GM12872 (cell line): ENCODE measurements at regions not wholly inside any gene's neighbourhood (a gene's known extent, or its start where the extent isn't known, plus 50 kb on each side); places are given as distances from the start of the nearest gene placed in this dataset.

Experiments used
- TF ChIP-seq, protein P1 (sequence below): IDR thresholded peaks from 3 replicates; pipeline ENCODE4 v1.5.1; 2011; ENCODE audit warnings: low read depth, mild to moderate bottlenecking, low read length, moderate library complexity; ENCODE audit not compliant: insufficient read depth

DNA sequence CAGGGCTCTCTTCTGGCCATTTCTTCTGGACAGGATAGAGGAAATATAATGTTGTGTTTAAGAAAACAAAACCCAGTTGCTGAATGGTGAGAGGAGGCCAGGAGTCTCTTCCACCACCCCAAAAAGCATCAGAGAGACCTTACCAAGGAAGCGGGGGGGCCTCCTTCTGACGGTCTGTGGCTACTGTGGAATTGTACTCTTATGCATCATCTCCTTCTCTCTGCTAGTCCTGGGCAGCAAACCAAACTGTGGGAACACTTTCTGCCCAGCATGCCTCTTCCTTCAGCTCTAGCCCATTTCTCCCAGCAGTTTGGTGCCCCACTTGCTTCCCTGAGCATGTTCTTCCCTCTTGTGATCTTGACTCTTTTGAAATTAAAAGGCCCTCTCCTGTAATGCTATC lies 157.7 kb downstream of the HHIPL2 start:
- TF ChIP-seq, protein P1, sequence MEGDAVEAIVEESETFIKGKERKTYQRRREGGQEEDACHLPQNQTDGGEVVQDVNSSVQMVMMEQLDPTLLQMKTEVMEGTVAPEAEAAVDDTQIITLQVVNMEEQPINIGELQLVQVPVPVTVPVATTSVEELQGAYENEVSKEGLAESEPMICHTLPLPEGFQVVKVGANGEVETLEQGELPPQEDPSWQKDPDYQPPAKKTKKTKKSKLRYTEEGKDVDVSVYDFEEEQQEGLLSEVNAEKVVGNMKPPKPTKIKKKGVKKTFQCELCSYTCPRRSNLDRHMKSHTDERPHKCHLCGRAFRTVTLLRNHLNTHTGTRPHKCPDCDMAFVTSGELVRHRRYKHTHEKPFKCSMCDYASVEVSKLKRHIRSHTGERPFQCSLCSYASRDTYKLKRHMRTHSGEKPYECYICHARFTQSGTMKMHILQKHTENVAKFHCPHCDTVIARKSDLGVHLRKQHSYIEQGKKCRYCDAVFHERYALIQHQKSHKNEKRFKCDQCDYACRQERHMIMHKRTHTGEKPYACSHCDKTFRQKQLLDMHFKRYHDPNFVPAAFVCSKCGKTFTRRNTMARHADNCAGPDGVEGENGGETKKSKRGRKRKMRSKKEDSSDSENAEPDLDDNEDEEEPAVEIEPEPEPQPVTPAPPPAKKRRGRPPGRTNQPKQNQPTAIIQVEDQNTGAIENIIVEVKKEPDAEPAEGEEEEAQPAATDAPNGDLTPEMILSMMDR = no peak

DNA sequence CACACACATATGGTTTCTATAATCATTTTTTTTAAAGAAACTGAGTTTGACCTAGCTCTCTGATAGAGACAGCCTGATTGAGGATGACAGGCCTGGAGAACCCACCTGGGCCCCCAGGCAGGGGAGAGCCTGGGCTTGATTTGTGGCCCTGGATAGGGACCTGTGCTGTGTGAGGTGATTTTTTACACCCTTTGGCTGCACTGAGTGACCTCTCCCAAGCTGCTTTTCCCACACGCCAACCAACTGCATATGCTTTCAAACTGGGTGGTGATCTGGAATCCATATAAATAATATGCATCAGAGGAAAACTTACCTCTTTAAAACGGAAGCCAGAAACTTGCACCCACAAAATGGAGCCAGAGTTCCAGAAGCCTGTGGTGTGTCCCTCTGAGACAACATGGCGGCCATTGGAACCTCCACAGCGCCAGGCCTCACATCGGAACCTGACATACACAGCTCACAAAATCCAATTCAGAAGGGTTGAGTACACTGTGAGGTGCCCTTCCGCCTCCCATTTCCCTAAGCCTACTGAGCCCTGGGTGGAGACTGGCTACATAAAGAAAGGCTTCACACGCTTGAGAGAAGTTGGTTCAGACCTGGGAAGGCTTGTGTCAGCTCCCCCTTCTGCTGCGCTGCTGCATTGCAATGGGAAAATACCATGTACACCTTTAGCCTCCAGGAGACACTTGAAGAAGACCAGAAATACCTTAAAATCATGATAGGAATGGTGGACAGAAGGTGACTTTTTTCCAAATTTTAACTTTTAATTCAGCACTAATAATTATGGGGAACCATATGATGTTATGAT lies 160.7 kb downstream of the HHIPL2 start:
- TF ChIP-seq, protein P1 = peak; percentile 35; the same call in 1 of the 3 replicates

DNA sequence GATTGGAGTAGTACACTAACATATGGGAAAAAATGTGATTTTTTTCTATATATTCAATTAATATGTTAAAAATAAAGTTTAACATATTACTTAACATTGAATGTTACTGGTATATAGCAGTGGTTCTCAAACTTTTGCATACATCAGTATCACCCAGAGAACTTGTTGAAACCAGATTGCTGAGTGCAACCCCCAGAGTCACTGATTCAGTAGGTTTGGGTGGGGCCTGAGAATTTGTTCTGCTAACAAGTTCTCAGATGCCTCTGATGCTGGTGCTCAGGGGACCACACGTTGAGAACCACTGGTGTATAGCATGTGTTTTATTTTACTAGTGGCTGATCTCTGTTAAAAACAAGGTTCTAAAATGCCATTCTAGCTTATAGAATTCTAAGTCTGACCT lies 161.9 kb downstream of the HHIPL2 start:
- TF ChIP-seq, protein P1 = no peak

DNA sequence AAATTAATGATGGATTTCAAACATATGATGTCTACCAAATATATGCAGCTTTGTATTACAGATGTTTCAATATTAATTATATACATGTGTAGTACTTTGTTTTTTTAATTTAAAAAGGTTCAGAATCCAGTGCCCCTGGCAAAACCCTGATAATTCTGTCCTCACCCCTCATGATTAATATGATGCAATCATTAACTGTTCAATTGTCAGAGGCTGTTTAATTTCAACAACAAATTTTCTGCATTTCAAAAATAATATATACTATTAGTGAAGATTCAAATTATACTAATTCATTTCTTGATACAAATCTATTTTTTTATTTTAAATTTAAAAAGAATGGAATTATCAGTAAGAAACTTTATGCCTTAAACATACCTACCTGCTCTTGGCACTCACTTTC lies 162.6 kb downstream of the HHIPL2 start:
- TF ChIP-seq, protein P1 = no peak

DNA sequence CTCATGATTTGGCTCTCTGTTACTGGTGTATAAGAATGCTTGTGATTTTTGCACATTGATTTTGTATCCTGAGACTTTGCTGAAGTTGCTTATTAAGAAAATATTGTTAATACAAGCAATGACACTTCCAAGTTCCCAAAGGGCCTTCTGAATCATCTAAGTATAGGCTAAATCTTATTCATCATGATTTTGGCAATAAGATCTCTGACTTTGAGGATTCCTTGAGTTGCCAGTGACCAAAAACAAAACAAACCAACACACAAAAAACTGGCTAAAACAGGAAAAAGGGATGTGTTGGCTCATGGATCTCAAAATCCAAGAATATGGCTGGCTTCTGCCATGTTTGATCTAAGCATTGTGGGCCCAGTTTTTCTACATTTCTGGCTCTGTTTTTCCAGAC lies 163.4 kb downstream of the HHIPL2 start:
- TF ChIP-seq, protein P1 = no peak

DNA sequence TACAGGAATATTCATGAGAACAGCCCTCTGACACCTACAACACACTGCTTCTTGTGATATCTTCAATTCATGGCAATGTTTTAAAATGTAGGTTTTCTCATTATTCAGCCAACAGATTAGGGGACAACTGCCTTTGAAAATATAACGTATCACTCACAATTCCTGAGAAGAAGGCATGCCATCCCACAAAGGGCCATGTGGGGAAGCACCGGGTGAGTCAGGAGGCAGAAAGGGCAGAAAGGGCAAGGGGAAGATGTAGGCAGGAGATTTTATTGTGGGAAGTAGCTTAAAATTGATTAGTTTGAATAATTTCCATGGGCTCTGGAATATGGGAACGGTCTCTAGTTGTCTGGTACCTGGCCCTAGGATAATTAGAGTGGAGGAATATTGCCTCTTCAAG lies 165.7 kb downstream of the HHIPL2 start:
- TF ChIP-seq, protein P1 = no peak

DNA sequence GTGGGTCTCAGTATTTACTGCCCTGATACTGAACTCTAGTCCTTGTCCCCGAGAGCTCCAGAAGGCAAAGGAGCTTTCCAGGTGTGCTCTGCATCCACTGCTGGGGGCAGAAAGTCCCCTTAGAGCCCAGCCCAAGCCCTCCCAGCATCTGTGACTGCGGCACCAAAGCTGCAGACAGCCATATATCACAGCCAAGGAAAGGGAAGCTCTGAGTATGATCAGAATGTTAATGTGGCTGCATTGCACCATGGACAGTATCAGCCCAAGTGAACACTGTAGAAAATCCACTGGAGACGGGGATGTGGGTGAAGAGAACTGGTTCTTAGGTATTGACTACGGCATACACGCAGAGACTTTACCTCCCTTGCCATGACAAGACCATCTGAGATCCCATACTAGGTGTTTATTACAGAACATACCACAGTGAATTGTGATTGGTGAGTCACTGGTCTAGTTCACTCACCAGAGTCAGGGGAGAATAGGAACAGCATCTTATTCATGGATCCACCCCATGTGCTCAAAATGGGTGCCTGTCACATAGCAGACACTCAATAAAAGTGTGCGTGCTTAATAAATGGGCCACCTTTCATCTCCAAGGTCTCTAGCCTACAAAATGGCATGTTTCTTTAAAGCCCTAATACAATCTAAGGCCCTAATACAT lies 170.3 kb downstream of the HHIPL2 start:
- TF ChIP-seq, protein P1 = no peak
